ENCODE measurements at regions not wholly inside any gene's neighbourhood (a gene's known extent, or its start where the extent isn't known, plus 50 kb on each side); places are given as distances from the start of the nearest gene placed in this dataset.

- TF ChIP-seq CTCF (IDR thresholded peaks at IDR 0.05) (no peak), POLR2A (IDR thresholded peaks at IDR 0.05) (no peak), POLR2AphosphoS5 (IDR thresholded peaks at IDR 0.05) (no peak)
These were observed 172.1 kb downstream of the PRL start for GRCh38 chr6:22124756-22125155.

All from breast epithelium (tissue), 3 donors.